ENCODE measurements at regions not wholly inside any gene's neighbourhood (a gene's known extent, or its start where the extent isn't known, plus 50 kb on each side); places are given as distances from the start of the nearest gene placed in this dataset.
A peak's percentile ranks its signal among the peaks of the same experiment; 100 is the strongest.

DNA sequence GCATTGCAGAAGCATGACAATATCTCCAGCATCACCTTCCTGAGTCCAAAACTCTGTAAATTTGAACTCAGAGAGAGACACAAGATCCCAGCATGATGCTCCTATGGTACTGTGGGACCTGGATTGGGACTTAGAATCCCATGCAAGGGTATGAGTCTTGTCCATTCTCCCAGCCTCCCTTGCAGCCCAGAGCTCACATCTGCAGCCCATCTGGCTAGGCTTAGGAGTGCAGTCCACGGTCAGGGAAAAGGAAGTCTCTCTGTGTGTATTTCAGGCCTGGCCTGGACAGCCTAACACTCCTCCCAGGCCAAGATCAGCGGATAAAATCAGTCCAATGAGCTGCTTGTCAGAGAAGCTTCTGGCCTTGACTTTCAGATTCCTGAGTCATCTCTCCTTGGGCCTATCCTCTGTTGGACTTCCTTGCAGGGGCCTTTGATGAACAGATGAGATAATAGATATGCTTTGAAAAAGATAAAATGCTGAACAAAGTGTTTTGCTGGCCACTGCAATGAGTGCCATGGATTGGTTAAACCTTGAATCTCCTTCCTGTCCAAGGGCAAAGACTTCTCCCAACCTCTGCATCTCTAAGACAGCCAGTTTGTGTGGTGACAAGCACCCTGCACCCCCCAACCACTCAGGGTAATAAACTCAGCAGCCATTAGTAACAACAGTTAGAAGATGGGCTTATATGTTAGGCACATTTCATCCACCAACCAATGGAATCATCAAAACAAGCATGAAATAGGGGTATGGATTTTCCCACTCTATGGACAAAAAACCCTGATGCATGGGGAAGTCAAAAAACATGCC is 412.8 kb upstream of the TBX3 start:
- no peak for DNase-seq

DNA sequence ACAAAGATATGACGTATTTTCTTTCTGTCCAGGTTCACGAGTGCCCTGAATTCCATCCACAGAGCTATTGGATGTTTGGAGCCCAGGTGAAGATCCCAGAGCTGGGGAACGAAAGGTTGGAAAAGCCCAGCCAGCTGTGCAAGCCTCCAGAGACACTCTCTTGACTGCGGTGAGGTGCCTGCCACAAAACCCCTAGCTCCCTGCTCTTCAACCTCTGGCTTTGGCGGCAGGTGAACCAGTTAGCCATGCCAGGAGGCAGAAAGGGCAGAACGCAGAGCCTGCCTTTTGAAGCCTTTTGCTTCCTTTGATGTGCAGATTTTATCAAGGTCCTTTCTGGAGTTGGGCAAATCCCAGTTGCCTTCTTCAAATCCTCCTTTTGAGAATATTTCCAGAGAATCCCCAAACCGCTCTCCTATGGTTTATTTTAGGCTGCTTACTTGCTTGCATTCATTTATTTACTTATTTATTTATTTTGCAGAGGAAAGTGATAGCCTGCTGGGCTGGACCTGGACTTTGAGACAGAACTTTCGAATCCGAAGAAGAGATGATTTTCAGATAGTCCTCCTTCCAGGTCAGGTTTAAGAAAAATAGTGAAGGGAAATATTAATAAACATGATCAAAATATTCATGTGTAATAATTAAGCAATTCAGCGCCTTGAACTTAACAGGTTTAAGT is 411.2 kb upstream of the TBX3 start:
- no peak for DNase-seq

DNA sequence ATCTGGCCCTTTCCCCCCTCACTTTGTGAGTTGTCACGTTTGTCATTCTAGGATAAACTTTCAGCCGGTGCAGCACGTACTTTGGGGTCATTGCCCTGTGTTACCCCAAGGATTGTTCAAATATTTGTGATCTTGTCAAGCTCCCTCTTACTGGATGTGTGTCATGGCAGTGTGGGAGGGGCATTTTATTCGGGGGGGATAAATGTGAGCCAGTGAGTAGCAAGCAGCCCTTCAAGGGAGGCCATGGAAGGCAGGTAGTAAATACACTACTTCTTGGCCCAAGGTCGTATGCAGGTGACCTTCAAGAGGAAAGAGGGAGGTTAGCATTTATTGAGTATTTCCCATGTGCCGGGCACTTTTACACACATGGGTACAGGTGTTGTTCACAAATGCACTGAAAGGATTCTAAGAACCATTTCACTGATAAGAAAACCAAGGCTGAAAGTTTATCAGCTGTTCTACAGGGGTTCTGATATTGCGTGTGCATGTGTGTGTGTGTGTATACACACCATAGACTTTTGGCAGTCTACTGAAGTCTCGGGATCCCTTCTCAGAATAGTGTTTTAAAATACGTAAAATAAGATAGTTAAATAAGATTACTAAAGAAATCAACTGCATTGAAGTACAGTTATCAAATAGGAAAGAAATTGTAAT is 410.3 kb upstream of the TBX3 start:
- no peak for DNase-seq

GRCh38 chr12:115093261-115093660 is 409.3 kb upstream of the TBX3 start:
- DNase-seq = no peak

- DNase-seq = no peak
Measured at GRCh38 chr12:115090783-115091182, 406.8 kb upstream of the TBX3 start.

DNA sequence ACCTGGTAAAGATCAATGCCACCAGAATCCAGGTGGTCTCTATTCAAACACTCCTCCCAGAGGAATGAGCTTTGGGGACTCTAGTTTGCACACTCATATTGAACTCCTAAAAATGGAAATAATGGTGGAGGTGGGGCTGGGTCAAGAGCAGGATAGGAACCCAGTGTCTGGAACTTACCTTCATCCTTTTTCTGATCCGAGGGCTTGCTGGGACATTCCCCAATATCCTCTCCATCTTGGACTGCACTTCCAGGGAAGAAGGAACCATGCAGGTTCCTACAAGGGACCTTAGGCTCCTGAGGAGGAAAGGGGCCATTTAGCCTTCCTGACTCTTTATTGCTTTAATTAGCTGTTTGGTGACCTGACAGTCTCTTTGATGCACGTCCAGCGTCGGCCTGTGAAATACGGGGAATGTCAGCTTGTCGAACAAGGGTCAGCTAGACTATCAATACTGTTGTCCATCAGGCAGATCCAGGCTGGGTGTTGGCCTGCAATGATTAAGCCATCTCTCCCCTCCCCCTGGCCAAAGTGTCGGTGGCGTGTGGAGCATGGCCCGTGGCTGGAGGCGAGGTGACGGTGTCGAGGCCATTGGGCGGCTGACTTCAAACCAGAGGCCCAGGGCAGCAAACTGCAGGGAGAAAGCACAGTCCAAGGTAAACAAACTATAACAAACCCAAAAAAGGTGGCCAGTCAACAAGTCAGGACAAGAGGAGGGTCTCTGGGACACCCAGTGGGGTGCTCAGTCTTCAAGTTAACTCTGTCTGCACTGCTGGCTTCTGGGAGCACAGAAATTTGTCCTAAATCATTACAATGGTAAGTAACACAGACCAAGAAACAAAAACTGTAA is 405.2 kb upstream of the TBX3 start:
- DNase-seq = no peak

DNA sequence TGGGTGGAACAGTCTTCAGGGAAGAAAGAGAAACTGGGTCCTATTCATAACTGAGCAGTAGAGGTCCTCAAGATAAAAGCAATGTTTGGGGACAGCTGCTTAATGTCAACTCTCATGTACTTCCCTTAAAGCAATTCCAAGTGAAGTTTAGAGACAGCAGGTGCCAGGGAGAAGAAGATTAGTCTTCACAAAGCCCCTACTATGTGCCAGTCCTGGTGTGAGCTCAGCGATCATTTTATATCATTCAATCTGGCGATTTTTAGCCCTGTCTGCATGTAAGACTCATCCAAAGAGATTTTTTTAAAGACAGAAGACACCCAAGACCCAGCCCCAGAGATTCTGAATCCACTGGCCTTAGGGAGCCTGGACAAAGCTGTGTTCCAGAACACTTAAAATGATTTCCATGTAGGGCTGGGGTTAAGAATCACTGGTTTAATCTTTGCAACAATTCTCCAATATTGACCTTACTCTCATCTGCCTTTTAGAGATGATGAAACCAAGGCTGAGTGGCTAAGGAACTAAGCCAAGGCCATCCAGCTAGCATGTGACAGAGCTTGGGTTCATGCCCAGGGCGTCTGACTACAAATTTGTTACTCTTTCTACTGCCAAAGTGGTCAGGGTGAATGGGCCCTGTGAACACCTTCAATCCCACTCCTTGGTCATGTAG is 404.5 kb upstream of the TBX3 start:
- no peak for DNase-seq

DNA sequence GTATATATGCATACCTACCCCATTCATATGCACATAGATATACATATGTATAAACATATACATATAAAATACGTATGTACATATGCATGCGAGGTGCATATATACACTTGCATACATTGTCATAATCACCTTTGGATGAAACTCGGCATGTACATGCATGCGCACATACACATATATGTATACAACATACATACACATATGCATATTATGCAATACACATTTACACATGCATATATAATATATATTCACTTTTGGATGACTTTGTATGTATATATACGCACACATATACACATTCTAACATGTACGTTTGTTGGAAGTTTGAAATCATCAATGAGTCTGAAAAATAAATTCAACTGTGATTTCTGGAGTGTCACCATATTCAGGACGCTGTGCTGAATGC is 401.6 kb upstream of the TBX3 start:
- no peak for DNase-seq

DNA sequence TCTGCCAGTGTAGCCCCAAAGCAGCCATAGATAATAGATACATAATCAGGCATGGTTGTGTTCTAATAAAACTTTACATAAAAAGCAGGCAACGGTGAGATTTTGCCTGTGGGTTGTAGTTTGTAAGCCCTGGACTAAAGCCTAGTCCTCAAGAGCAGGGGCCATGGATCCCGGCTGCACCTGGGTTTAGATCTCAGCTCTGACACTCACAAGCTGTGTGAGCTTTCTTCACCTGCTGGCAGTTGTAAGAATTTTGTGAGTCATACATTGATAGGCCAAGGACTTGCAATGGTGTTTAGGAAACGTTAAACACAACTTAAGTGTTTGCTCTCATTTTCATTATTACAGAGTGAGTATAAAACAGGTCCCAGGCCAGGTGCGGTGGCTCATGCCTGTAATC is 395.8 kb upstream of the TBX3 start:
- no peak for DNase-seq

DNA sequence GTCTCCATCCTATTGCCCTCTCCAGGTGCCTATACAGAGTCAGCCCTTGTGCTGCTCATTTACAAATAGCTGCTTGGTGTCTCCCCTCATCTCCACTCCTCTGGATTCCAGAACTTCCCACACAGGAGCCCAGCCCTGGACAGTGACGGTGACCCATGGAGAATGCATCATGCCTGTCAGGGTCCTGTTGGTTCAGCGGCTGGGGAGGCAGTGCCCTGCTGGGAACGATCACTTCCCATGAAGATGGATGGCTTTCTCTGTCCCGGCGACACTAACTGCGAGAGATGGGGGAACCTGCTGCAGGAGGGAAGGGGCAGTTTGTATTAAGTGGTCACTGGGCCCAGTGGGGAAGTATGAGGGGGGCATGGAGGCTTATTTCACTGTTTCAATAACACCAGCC is 395.0 kb upstream of the TBX3 start:
- DNase-seq = no peak

DNA sequence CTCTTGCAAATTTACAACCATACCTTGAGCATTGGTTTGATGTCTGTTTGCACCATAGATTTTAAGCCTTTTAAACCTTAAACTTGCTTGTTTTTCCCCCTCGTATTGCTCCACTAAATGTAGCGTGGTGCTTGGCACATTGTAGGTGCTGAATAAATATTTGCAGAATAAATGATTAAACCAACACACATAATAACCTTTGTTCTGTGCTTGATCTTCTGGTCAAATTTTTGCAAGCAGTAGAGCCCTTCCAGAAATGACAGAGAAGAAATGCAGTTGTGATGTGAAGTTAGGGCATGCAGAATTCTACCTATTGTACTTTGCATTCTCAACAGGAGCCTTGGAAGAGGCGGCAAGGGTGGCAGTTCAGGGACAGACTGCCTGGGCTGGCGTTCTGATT is 394.4 kb upstream of the TBX3 start:
- no peak for DNase-seq

DNA sequence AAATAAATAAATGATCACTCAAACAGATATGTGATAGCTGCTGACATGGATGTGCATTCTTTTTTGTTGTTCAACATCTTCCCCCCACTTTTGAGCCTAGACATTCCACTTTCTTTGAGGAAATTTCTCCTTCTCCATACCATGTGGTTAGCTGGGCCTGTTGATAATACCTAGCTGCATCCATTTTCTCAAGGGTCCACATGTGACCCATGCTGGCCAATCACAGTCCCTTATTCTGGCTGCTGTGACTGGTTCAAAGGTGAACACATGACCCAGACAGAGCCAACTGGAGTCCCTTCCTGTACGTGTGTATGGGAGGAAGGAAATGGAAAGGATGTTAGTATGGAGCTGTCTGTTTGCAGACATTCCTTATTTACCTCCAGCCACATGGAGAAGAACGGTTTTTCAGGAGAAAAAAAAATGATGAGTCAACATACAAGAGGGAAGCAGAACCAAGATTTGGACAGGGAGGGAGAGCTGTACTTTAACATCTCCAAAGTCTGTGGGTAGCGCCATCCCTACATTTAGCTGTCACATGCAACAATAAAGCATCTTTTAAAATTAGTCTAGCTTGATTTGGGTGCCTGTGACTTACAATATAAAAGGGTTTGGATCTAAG is 391.7 kb upstream of the TBX3 start:
- no peak for DNase-seq

DNA sequence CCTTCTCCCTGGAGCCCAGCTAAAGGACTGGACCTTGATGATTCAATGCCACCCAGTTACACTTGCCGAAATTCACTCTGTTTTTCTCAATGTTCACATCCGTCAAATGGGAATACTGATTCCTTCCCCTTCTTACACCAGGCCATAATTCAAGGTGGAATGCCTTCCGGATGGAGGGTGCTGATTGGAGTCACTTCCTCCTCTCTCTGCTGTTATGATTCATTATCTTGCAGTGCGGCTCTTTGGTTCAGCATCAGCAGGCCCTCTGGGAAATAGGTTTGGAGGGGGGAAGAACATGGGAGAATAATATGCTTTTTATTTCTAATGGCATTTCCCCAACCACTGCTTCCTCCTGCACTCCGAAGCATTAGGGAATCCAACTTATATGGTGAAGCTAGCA is 390.6 kb upstream of the TBX3 start:
- DNase-seq = no peak

DNA sequence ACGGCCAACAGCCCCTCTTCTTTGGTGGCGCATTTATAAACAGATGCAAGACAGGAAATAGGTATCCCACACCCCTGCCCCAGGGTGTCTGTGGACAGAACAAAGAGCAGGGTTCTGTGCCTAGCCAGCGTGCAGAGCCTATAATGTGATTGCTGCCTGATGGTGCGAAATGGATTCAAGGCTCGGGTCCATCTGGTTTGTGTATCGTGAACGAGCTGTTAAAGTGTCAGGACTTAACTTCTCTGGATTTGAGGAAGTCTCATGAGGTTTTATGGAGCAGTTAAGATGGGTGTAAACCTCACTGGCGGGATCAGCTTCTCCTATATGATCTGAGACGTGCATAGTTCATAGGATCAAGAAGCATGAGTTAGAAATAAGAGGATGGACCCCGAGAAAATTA is 388.7 kb upstream of the TBX3 start:
- DNase-seq = no peak

DNA sequence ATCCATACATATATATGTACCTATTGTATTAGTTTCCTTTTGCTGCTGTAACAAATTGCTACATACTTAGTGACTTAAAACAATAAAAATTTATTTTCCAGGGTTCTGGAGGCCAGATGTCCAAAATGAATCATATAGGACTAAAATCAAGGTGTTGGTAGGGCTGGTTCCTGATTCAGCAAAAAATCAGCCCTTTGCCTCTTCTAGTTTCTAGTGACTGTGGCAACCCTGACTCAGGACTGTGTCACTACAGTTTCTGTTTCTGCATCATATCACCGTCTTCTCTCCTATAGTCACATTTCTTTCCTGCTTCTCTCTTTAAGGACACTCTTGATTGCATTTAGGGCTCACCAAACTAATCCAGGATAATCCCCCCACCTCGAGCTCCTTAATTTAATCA is 386.3 kb upstream of the TBX3 start:
- no peak for DNase-seq

DNA sequence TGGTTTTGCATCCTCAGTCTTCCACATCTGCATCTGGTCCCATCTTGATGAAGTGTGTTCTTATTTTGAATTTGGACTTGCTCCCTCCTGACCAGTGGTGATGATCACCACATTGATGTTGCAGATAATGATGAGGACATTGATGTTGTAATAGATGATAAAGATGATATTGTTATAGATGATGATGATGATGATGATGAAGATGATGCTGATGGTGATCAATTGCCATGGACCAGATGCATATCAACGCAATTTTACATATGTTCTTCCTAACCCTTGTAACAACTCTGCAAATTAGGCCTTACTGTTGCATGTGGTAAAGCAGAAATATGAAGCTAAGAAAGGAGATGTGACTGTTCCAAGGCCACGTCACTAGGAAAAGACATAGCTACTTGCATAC is 380.3 kb upstream of the TBX3 start:
- no peak for DNase-seq

DNA sequence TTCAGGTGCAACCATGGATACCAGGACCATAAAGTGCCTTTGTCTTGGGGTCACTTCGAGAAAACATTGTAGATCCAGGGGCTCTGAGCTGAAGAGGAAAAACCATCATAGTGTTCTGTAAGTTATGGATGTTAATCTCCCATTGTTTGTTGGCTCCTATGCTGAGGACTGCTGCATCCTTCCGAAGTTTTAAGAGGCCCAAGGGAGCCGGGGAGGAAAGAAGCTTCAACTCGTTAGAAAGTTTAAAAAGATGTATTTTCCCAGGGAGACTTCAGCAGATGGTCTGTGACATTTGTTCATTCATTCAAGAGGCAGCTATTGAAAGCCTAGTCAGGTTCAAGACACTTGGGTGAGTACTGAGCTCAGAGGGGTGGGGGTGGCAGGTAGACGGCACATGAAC is 378.8 kb upstream of the TBX3 start:
- DNase-seq = no peak

GRCh38 chr12:115060477-115061168 is 376.6 kb upstream of the TBX3 start:
- no peak for DNase-seq

GRCh38 chr12:115057445-115057844 is 373.5 kb upstream of the TBX3 start:
- no peak for DNase-seq

DNA sequence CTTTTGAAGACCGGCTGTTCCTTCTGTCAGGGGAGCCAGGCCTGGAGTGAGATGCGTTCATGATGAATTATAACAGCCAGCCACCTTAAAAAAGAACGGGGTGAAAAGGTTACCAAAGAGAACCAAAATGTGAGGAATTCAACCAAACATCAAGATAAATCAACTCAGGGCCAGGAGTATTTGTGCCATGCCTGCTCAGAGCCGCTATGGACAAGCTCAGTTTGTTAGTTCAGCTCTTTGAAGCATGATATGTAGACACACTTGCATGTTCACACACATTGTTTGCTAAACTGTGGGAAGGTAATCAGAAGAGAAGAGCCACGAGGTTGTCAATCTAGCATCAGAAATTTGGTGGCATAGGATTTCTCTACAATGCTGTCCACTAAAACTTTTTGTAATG is 367.4 kb upstream of the TBX3 start:
- DNase-seq = peak; percentile 28

GRCh38 chr12:115049614-115050013 is 365.6 kb upstream of the TBX3 start:
- DNase-seq = no peak

GRCh38 chr12:115046805-115047204 is 362.8 kb upstream of the TBX3 start:
- no peak for DNase-seq

All from eye (tissue), 1 donor.